Gastroesophageal sphincter (tissue), 3 donors: ENCODE measurements at regions not wholly inside any gene's neighbourhood (a gene's known extent, or its start where the extent isn't known, plus 50 kb on each side); places are given as distances from the start of the nearest gene placed in this dataset.

ENCODE experiments used
- CTCF ChIP-seq, 4 experiments: fragments of 200-600 bp in 2 of 4; fragments of 450-650 bp in 2 of 4; sonication (generic) in 1 of 4; IDR thresholded peaks; one replicate each; pipeline ENCODE4 v1.5.1; 2017 to 2019; ENCODE audit warnings: antibody characterized with exemption in 4 of 4, mild to moderate bottlenecking in 2 of 4, moderate library complexity in 2 of 4
- EP300 ChIP-seq: sonication (generic); formaldehyde crosslinking; IDR thresholded peaks from one replicate; pipeline ENCODE4 v1.6.1; 2017; ENCODE audit warnings: antibody characterized with exemption, mild to moderate bottlenecking
- POLR2A ChIP-seq, 2 donors: fragments of 450-650 bp; IDR thresholded peaks; one replicate each; pipeline ENCODE4 v1.6.1; 2017; ENCODE audit warnings: antibody characterized with exemption in 2 of 2, mild to moderate bottlenecking in 2 of 2, moderate library complexity in 1 of 2
- POLR2AphosphoS5 ChIP-seq: sonication (generic); formaldehyde crosslinking; IDR thresholded peaks from one replicate; pipeline ENCODE4 v1.6.1; 2017; ENCODE audit warnings: antibody characterized with exemption

GRCh38 chr11:119964136-119965025 lies 173.5 kb downstream of the TRIM29 start:
- TF ChIP-seq POLR2A (IDR thresholded peaks at IDR 0.05) (no peak), CTCF (IDR thresholded peaks at IDR 0.05) (no peak), EP300 (no peak), POLR2AphosphoS5 (no peak)
